Spleen (tissue), 11 donors: ENCODE measurements at regions not wholly inside any gene's neighbourhood (a gene's known extent, or its start where the extent isn't known, plus 50 kb on each side); places are given as distances from the start of the nearest gene placed in this dataset.

Experiments
- DNase-seq: peaks from one replicate; pipeline ENCODE4 v3.0.0-alpha.2; 2020
- H3K27ac ChIP-seq, 8 donors: fragments of 200-600 bp; sonication (generic) in 7 of 8; 1 replicate in 4 of 8; 2 replicates in 4 of 8; pipeline versions ENCODE4 v1.5.0 to v1.8.0; 2016 to 2021; ENCODE audit warnings: inconsistent platforms in 4 of 8, mild to moderate bottlenecking in 4 of 8, moderate library complexity in 1 of 8
- H3K27me3 ChIP-seq, 7 donors: fragments of 200-600 bp; sonication (generic) in 6 of 7; replicated peaks in 1 of 7; 1 replicate in 4 of 7; 2 replicates in 3 of 7; pipeline versions ENCODE4 v1.5.0 to v1.8.0; 2016 to 2021; ENCODE audit warnings: inconsistent platforms in 3 of 7, mild to moderate bottlenecking in 1 of 7
- H3K36me3 ChIP-seq, 6 donors: fragments of 200-600 bp; sonication (generic) in 5 of 6; 1 replicate in 4 of 6; 2 replicates in 2 of 6; pipeline versions ENCODE4 v1.5.0 to v1.8.0; 2016 to 2021; ENCODE audit warnings: inconsistent platforms in 2 of 6
- H3K4me1 ChIP-seq, 6 donors: fragments of 200-600 bp; sonication (generic) in 5 of 6; 1 replicate in 3 of 6; 2 replicates in 3 of 6; pipeline versions ENCODE4 v1.5.0 to v1.8.0; 2016 to 2021; ENCODE audit warnings: inconsistent platforms in 3 of 6
- H3K4me3 ChIP-seq, 8 donors: fragments of 200-600 bp; sonication (generic) in 7 of 8; 1 replicate in 4 of 8; 2 replicates in 4 of 8; pipeline versions ENCODE4 v1.5.0 to v1.8.0; 2016 to 2021; ENCODE audit warnings: inconsistent platforms in 4 of 8, mild to moderate bottlenecking in 4 of 8, moderate library complexity in 2 of 8
- H3K9me3 ChIP-seq, 8 donors: fragments of 200-600 bp; sonication (generic) in 7 of 8; 1 replicate in 4 of 8; 2 replicates in 4 of 8; pipeline versions ENCODE4 v1.5.0 to v1.8.0; 2016 to 2021; ENCODE audit warnings: inconsistent platforms in 4 of 8
- CTCF ChIP-seq, 11 experiments: fragments of 200-600 bp in 7 of 11; fragments of 450-650 bp in 4 of 11; sonication (generic) in 4 of 11; IDR thresholded peaks in 8 of 11; conservative IDR thresholded peaks in 3 of 11; 1 replicate in 7 of 11; 2 replicates in 4 of 11; pipeline versions ENCODE4 v1.4.0 to v1.8.0; 2016 to 2021; ENCODE audit warnings: antibody characterized with exemption in 11 of 11, inconsistent platforms in 4 of 11, mild to moderate bottlenecking in 1 of 11
- POLR2A ChIP-seq, 3 donors: fragments of 450-650 bp; IDR thresholded peaks; one replicate each; pipeline ENCODE4 v1.5.1; 2017; ENCODE audit warnings: antibody characterized with exemption in 3 of 3, mild to moderate bottlenecking in 1 of 3
- POLR2AphosphoS5 ChIP-seq, 3 donors: sonication (generic); formaldehyde crosslinking; IDR thresholded peaks; one replicate each; pipeline ENCODE4 v1.5.1; 2017; ENCODE audit warnings: antibody characterized with exemption in 3 of 3
- WGBS, 5 donors: extraction: QIAGEN DNeasy Blood & Tissue Kit in 3 of 5; methylation state at CpG; one replicate each; pipeline versions ENCODE4 v1.1.5 to v1.1.7; 2013 to 2018; 5-methylcytosine and 5-hydroxymethylcytosine counted together
- intact Hi-C: fragments of 100-400 bp; cut with DNase I; formaldehyde crosslinking; loops from one replicate; pipeline ENCODE4 v1.15.0; 2023; ENCODE audit warnings: low total_unique reads
- donor health status: healthy with polysubstance abuse.
- donor health status: DM: no; HTN: no; CAD: no; lungs with moderate emphysema.
- donor health status: DM: no; HTN: no; CAD: no.
- donor health status: Bipolar disorder and iron deficiency.
- donor health status: healthy.
- donor health status: DM: no; HTN: no; CAD: no.
- donor health status: DM: yes; HTN: yes; CAD: no.

- TF ChIP-seq POLR2AphosphoS5 (IDR thresholded peaks at IDR 0.05) (no peak), POLR2A (IDR thresholded peaks at IDR 0.05) (no peak), CTCF (IDR thresholded peaks at IDR 0.05 in 8 of 11, conservative IDR thresholded peaks at IDR 0.05 in 3 of 11) (no peak)
- intact Hi-C loops: no loop called here
- WGBS, 5 donors: 69 to 76% (median 70%) methylated on average over 4 of the region's 4 CpGs
- no peak overlapping the region for H3K27ac ChIP-seq
- H3K4me3 ChIP-seq: no peak overlapping the region
- no peak for DNase-seq
- no peaks in the 10 kb centered on the region for H3K9me3 ChIP-seq
- H3K27me3 ChIP-seq: no peaks in the 10 kb centered on the region
- peaks cover 0 to 25% (median 8%) of the 10 kb centered on the region in 6 donors for H3K4me1 ChIP-seq
- H3K36me3 ChIP-seq: peaks cover 0 to 2% (median 0%) of the 10 kb centered on the region in 6 donors
Measured at GRCh38 chr6:71410164-71410566, 121.6 kb downstream of the OGFRL1 start.

GRCh38 chr6:71410681-71411080 is 122.1 kb downstream of the OGFRL1 start:
- H3K4me3 ChIP-seq: no peak overlapping the region
- H3K4me1 ChIP-seq: peaks cover 0 to 25% (median 8%) of the 10 kb centered on the region in 6 donors
- no peaks in the 10 kb centered on the region for H3K27me3 ChIP-seq
- H3K36me3 ChIP-seq: peaks cover 0 to 7% (median 0%) of the 10 kb centered on the region in 6 donors
- DNase-seq: no peak
- H3K27ac ChIP-seq: no peak overlapping the region
- intact Hi-C loops: no loop called here
- H3K9me3 ChIP-seq: no peaks in the 10 kb centered on the region
- TF ChIP-seq CTCF (IDR thresholded peaks at IDR 0.05 in 8 of 11, conservative IDR thresholded peaks at IDR 0.05 in 3 of 11): no peak
- no peak for TF ChIP-seq POLR2AphosphoS5 (IDR thresholded peaks at IDR 0.05)
- no peak for TF ChIP-seq POLR2A (IDR thresholded peaks at IDR 0.05)
- WGBS, 5 donors: 72 to 87% (median 80%) methylated on average over 1 of the region's 1 CpG

GRCh38 chr6:71411882-71412281 is 123.3 kb downstream of the OGFRL1 start:
- H3K27me3 ChIP-seq: no peaks in the 10 kb centered on the region
- H3K4me1 ChIP-seq: peaks cover 0 to 25% (median 8%) of the 10 kb centered on the region in 6 donors
- no peaks in the 10 kb centered on the region for H3K9me3 ChIP-seq
- DNase-seq: no peak
- WGBS, 5 donors: 60 to 85% (median 72%) methylated on average over 1 of the region's 1 CpG
- no peak overlapping the region for H3K4me3 ChIP-seq
- TF ChIP-seq CTCF (IDR thresholded peaks at IDR 0.05 in 8 of 11, conservative IDR thresholded peaks at IDR 0.05 in 3 of 11) (no peak), POLR2A (IDR thresholded peaks at IDR 0.05) (no peak), POLR2AphosphoS5 (IDR thresholded peaks at IDR 0.05) (no peak)
- peak overlapping the region in 1 of 8 donors; percentile 30 for H3K27ac ChIP-seq
- H3K36me3 ChIP-seq: peaks cover 0 to 14% (median 0%) of the 10 kb centered on the region in 6 donors
- intact Hi-C loops: no loop called here

GRCh38 chr6:71412559-71413140 is 124.0 kb downstream of the OGFRL1 start:
- H3K4me3 ChIP-seq: no peak overlapping the region
- no peaks in the 10 kb centered on the region for H3K9me3 ChIP-seq
- peaks cover 0 to 14% (median 0%) of the 10 kb centered on the region in 6 donors for H3K36me3 ChIP-seq
- peak overlapping the region in 3 of 8 donors; percentile 23 to 30 (median 26) for H3K27ac ChIP-seq
- no peak for DNase-seq
- intact Hi-C loops: no loop called here
- H3K27me3 ChIP-seq: peaks cover 0 to 5% (median 0%) of the 10 kb centered on the region in 7 donors
- TF ChIP-seq POLR2AphosphoS5 (IDR thresholded peaks at IDR 0.05) (no peak), POLR2A (IDR thresholded peaks at IDR 0.05) (no peak), CTCF (IDR thresholded peaks at IDR 0.05 in 8 of 11, conservative IDR thresholded peaks at IDR 0.05 in 3 of 11) (no peak)
- 75 to 90% (median 85%) methylated on average over 4 of the region's 4 CpGs for WGBS, 5 donors
- H3K4me1 ChIP-seq: peaks cover 0 to 30% (median 11%) of the 10 kb centered on the region in 6 donors
